ENCODE measurements at regions not wholly inside any gene's neighbourhood (a gene's known extent, or its start where the extent isn't known, plus 50 kb on each side); places are given as distances from the start of the nearest gene placed in this dataset.

- TF ChIP-seq CTCF (IDR thresholded peaks at IDR 0.05 in 4 of 5, conservative IDR thresholded peaks at IDR 0.05 in 1 of 5) (no peak), POLR2A (IDR thresholded peaks at IDR 0.05) (no peak)
Measured at GRCh38 chr4:11165052-11165451, 263.6 kb downstream of the HS3ST1 start.

Measured in gastrocnemius medialis (tissue), 4 donors.